Naive B cell (primary cell): ENCODE measurements at regions not wholly inside any gene's neighbourhood (a gene's known extent, or its start where the extent isn't known, plus 50 kb on each side); places are given as distances from the start of the nearest gene placed in this dataset.

Source experiments
- ATAC-seq, 2 donors: fragments of 150-1000 bp; cut with Tn5 transposase; 2 replicates each; pipeline ENCODE4 v1.10.0; 2021; ENCODE audit warnings: low read depth in 2 of 2, mild to moderate bottlenecking in 2 of 2, moderate library complexity in 2 of 2
- DNase-seq: peaks from one replicate; pipeline ENCODE4 v3.0.0; 2022
- H3K27ac Mint-ChIP-seq, 6 donors: one replicate each; pipeline ENCODE4 v1.8.0; 2020 to 2022; ENCODE audit warnings: mild to moderate bottlenecking in 6 of 6, mixed read lengths in 6 of 6, moderate library complexity in 5 of 6, inconsistent platforms in 2 of 6
- H3K27me3 Mint-ChIP-seq, 3 donors: one replicate each; pipeline ENCODE4 v1.8.0; 2021 to 2022; ENCODE audit warnings: mixed read lengths in 3 of 3, mild to moderate bottlenecking in 1 of 3
- H3K36me3 Mint-ChIP-seq, 2 donors: one replicate each; pipeline ENCODE4 v1.8.0; 2020 to 2022; ENCODE audit warnings: mixed read lengths in 2 of 2, inconsistent platforms in 1 of 2, mild to moderate bottlenecking in 1 of 2
- H3K4me1 Mint-ChIP-seq, 3 donors: one replicate each; pipeline ENCODE4 v1.8.0; 2020 to 2022; ENCODE audit warnings: mixed read lengths in 3 of 3, inconsistent platforms in 1 of 3, mild to moderate bottlenecking in 1 of 3, moderate library complexity in 1 of 3
- H3K4me3 Mint-ChIP-seq, 8 donors: one replicate each; pipeline ENCODE4 v1.8.0; 2020 to 2022; ENCODE audit warnings: mild to moderate bottlenecking in 8 of 8, mixed read lengths in 8 of 8, moderate library complexity in 8 of 8, inconsistent platforms in 2 of 8
- H3K9me3 Mint-ChIP-seq, 7 donors: one replicate each; pipeline ENCODE4 v1.8.0; 2020 to 2022; ENCODE audit warnings: mixed read lengths in 7 of 7, mild to moderate bottlenecking in 5 of 7, inconsistent platforms in 2 of 7, moderate library complexity in 1 of 7

GRCh38 chr16:73817526-73818324, 478.9 kb upstream of the PSMD7 start:
- ATAC-seq, result no peak
- H3K36me3 Mint-ChIP-seq, result no peaks in the 10 kb centered on the region
- H3K4me3 Mint-ChIP-seq, result no peak overlapping the region
- peaks cover 0 to 18% (median 0%) of the 10 kb centered on the region in 3 donors for H3K27me3 Mint-ChIP-seq
- no peak overlapping the region for H3K27ac Mint-ChIP-seq
- no peaks in the 10 kb centered on the region for H3K4me1 Mint-ChIP-seq
- peaks cover 0 to 9% (median 0%) of the 10 kb centered on the region in 7 donors for H3K9me3 Mint-ChIP-seq
- DNase-seq, result no peak

GRCh38 chr16:73813527-73813926, 483.1 kb upstream of the PSMD7 start:
- Mint-ChIP-seq H3K4me3 (no peak overlapping the region), H3K27ac (no peak overlapping the region), H3K36me3 (no peaks in the 10 kb centered on the region), H3K27me3 (peaks cover 0 to 18% (median 0%) of the 10 kb centered on the region in 3 donors), H3K9me3 (peaks cover 0 to 9% (median 0%) of the 10 kb centered on the region in 7 donors), H3K4me1 (no peaks in the 10 kb centered on the region)
- ATAC-seq, result no peak
- DNase-seq, result no peak

DNA sequence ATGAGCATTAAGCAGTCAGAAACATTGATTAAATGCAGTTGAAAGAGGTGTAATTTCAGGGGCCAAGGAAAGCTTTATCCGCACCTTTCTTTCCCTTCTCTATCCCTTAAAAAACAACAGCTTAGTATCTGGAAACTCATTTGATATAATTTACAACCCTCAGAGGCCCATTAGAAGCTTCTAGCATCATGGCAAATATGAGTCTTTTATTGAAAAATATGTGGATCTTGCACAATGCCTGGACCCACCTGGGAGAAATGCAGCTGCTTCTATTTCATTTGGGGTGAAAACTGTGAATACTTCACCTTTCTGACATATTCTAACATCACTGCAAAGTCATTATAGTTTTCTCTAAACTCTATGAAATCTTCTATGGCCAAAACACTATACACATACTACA, 492.2 kb upstream of the PSMD7 start:
- no peaks in the 10 kb centered on the region for H3K9me3 Mint-ChIP-seq
- no peaks in the 10 kb centered on the region for H3K36me3 Mint-ChIP-seq
- H3K4me1 Mint-ChIP-seq, result no peaks in the 10 kb centered on the region
- no peak overlapping the region for H3K4me3 Mint-ChIP-seq
- H3K27ac Mint-ChIP-seq, result peak overlapping the region in 1 of 6 donors; percentile 2
- no peak for DNase-seq
- H3K27me3 Mint-ChIP-seq, result peaks cover 0 to 5% (median 0%) of the 10 kb centered on the region in 3 donors
- ATAC-seq, result no peak

DNA sequence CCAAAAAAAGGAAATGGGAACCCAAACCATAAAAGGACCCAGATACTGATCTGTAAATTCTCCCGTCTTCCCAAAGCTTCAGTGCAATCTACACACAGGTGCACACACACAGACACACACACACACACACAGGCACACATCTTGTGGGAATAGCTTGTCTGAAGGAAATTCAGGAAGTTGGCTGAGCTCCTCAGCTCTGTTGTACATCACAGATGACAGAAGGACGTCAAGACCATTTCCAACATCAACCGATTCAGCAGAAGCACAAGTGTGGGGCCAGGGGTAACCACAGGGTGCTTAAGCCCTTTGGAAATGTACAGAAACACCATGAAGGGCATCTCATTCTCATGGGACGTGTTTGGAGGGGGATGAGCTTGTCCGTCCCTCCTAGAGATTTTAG, 498.1 kb upstream of the PSMD7 start:
- DNase-seq (no peak), ATAC-seq (no peak)
- peaks cover 0 to 6% (median 0%) of the 10 kb centered on the region in 3 donors for H3K27me3 Mint-ChIP-seq
- H3K4me3 Mint-ChIP-seq, result no peak overlapping the region
- H3K4me1 Mint-ChIP-seq, result no peaks in the 10 kb centered on the region
- H3K27ac Mint-ChIP-seq, result no peak overlapping the region
- H3K9me3 Mint-ChIP-seq, result peaks cover 0 to 3% (median 0%) of the 10 kb centered on the region in 7 donors
- no peaks in the 10 kb centered on the region for H3K36me3 Mint-ChIP-seq

DNA sequence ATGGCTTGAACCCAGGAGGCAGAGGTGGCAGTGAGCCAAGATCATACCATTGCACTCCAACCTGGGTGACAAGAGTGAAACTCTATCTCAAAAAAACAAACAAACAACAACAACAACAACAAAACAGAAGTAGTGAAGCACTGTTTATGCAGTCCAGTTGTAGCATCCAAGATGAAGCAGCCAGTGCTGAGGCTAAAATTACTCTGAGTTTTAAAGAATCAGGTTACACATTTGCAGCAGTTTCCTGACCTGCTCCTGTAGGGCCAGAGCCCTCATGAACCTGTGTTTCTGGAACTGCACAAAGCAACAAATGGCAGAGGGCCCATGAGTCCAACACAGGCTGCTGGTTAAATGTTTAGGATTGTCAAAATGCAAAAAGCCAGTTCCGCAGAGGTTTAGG, 499.5 kb upstream of the PSMD7 start:
- H3K4me3 Mint-ChIP-seq, result no peak overlapping the region
- peaks cover 0 to 6% (median 0%) of the 10 kb centered on the region in 3 donors for H3K27me3 Mint-ChIP-seq
- ATAC-seq (no peak), DNase-seq (no peak)
- no peaks in the 10 kb centered on the region for H3K4me1 Mint-ChIP-seq
- H3K36me3 Mint-ChIP-seq, result no peaks in the 10 kb centered on the region
- H3K27ac Mint-ChIP-seq, result no peak overlapping the region
- H3K9me3 Mint-ChIP-seq, result peaks cover 0 to 3% (median 0%) of the 10 kb centered on the region in 7 donors

DNA sequence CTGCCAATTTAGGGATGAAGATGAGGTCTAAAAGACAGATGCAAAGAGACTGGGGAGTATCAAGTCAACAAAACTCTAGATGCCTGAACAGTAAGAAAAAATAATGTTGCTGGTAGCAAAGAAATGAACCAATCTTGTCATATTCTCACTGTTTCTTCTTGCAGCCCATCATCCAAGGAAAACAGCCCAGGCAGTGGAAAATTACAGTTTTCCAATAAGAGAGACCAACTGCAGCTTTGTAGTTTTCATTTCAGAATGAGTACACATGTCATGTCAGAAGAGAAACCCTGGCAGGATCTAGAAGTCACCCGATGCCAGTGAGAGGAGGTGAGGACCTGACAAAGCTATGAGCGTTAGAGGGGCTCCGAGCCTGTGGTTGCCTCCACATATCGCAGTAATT, 500.4 kb upstream of the PSMD7 start:
- H3K27me3 Mint-ChIP-seq, result peaks cover 0 to 6% (median 0%) of the 10 kb centered on the region in 3 donors
- no peak overlapping the region for H3K27ac Mint-ChIP-seq
- H3K4me3 Mint-ChIP-seq, result no peak overlapping the region
- DNase-seq (no peak), ATAC-seq (no peak)
- peaks cover 0 to 3% (median 0%) of the 10 kb centered on the region in 7 donors for H3K9me3 Mint-ChIP-seq
- H3K36me3 Mint-ChIP-seq, result no peaks in the 10 kb centered on the region
- no peaks in the 10 kb centered on the region for H3K4me1 Mint-ChIP-seq

DNA sequence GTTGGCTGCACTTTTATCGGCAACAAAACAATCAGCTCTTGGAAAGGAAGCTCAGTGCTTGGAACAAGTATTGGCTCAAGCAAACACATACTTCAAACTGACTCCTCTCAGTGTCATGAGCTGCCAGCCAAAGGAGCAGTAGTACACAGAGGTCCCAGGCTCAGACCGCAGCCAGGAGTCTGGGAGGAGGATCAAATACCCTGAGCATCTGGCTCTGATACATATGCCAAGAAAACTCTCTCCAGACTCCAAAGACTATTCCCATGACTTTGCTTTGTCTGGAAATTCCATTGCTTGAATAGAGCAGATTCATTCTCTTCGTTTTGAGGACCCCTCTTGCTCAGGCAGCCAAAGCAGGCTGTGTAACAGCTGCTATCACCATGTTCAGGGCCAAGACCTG, 501.6 kb upstream of the PSMD7 start:
- Mint-ChIP-seq H3K36me3 (no peaks in the 10 kb centered on the region), H3K4me3 (no peak overlapping the region), H3K27me3 (peaks cover 0 to 6% (median 0%) of the 10 kb centered on the region in 3 donors), H3K9me3 (peaks cover 0 to 3% (median 0%) of the 10 kb centered on the region in 7 donors), H3K27ac (no peak overlapping the region), H3K4me1 (no peaks in the 10 kb centered on the region)
- no peak for DNase-seq
- no peak for ATAC-seq

GRCh38 chr16:73793871-73794437, 502.7 kb upstream of the PSMD7 start:
- Mint-ChIP-seq H3K9me3 (peaks cover 0 to 5% (median 0%) of the 10 kb centered on the region in 7 donors), H3K4me3 (no peak overlapping the region)

GRCh38 chr16:73793260-73793659, 503.4 kb upstream of the PSMD7 start:
- no peak for DNase-seq
- H3K9me3 Mint-ChIP-seq, result peaks cover 0 to 5% (median 0%) of the 10 kb centered on the region in 7 donors
- peaks cover 0 to 6% (median 0%) of the 10 kb centered on the region in 3 donors for H3K27me3 Mint-ChIP-seq
- no peak overlapping the region for H3K4me3 Mint-ChIP-seq
- no peaks in the 10 kb centered on the region for H3K36me3 Mint-ChIP-seq
- no peaks in the 10 kb centered on the region for H3K4me1 Mint-ChIP-seq
- ATAC-seq, result no peak
- H3K27ac Mint-ChIP-seq, result no peak overlapping the region

More at GRCh38 chr16:73793871-73794437, 502.7 kb upstream of the PSMD7 start:
- Mint-ChIP-seq H3K27me3 (peaks cover 0 to 6% (median 0%) of the 10 kb centered on the region in 3 donors), H3K27ac (no peak overlapping the region), H3K36me3 (no peaks in the 10 kb centered on the region), H3K4me1 (no peaks in the 10 kb centered on the region)
- DNase-seq, result no peak
- no peak for ATAC-seq

DNA sequence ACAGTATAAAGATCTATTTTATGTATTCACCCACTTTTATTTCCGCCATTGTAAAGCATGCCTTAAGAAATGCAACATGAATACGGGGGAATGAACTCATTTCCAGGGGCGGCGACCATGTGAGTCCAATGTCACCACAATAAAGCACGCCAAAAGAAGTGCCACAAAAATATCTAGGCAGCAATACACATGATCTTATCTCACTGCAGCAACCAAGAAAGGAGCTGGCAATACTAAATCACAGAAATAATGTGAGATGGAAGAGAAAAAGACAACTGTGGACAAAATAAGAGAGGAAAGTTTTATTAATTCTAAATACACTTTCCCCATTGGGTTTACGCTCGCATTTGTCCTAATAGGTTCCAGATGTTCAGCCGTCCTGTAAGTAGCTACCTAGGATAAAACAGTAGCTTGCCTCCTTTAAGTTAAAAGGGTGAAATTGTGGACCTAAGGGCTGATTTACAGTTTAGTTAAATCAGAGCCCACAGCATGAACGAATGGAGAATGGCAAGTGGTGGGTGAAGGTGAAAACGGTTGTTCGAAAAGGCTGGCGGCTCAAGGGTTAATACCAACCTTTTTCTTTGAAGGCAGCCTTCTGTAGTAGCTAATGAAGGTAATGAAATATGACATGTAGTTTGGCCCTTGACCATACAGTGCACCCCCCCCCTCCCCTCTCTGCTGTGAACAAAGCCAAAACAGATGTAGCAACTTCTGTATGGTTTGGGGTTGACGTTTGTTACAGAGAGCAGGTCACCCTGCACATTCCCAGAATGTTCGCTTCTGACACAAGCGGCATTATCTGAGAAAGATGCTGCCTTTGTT, 504.2 kb upstream of the PSMD7 start:
- no peaks in the 10 kb centered on the region for H3K4me1 Mint-ChIP-seq
- H3K9me3 Mint-ChIP-seq, result peaks cover 0 to 5% (median 0%) of the 10 kb centered on the region in 7 donors
- DNase-seq (no peak), ATAC-seq (no peak)
- H3K4me3 Mint-ChIP-seq, result no peak overlapping the region
- H3K27ac Mint-ChIP-seq, result no peak overlapping the region
- peaks cover 0 to 6% (median 0%) of the 10 kb centered on the region in 3 donors for H3K27me3 Mint-ChIP-seq
- no peaks in the 10 kb centered on the region for H3K36me3 Mint-ChIP-seq

DNA sequence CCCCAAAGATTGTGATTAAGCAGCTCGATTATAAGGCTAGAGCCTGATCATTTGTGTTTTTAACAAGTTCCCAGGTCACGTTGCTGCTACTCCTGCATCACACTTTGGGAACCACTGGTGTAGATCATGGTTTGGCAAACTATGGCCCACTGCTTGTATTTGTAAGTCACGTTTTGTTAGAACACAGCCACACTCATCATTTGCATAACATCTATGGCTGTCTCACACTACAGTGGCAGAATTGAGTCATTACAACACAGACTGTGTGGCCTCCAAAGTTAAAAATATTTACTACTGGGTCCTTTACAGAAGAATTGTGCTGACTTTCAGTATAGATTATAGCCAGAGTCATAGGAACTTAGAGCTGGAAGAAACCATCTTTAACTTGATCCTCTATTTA, 515.3 kb upstream of the PSMD7 start:
- Mint-ChIP-seq H3K4me1 (no peaks in the 10 kb centered on the region), H3K27me3 (no peaks in the 10 kb centered on the region), H3K27ac (no peak overlapping the region), H3K4me3 (no peak overlapping the region), H3K36me3 (peaks cover 0 to 8% of the 10 kb centered on the region in 2 donors), H3K9me3 (peaks cover 8 to 36% (median 17%) of the 10 kb centered on the region in 7 donors)
- ATAC-seq (no peak), DNase-seq (no peak)

- H3K9me3 Mint-ChIP-seq, result peaks cover 0 to 14% (median 4%) of the 10 kb centered on the region in 7 donors
- DNase-seq (no peak), ATAC-seq (no peak)
- H3K36me3 Mint-ChIP-seq, result no peaks in the 10 kb centered on the region
- peak overlapping the region in 1 of 6 donors; percentile 47 for H3K27ac Mint-ChIP-seq
- no peaks in the 10 kb centered on the region for H3K4me1 Mint-ChIP-seq
- H3K4me3 Mint-ChIP-seq, result no peak overlapping the region
- no peaks in the 10 kb centered on the region for H3K27me3 Mint-ChIP-seq
Observed at GRCh38 chr16:73778887-73779286, 517.7 kb upstream of the PSMD7 start.

DNA sequence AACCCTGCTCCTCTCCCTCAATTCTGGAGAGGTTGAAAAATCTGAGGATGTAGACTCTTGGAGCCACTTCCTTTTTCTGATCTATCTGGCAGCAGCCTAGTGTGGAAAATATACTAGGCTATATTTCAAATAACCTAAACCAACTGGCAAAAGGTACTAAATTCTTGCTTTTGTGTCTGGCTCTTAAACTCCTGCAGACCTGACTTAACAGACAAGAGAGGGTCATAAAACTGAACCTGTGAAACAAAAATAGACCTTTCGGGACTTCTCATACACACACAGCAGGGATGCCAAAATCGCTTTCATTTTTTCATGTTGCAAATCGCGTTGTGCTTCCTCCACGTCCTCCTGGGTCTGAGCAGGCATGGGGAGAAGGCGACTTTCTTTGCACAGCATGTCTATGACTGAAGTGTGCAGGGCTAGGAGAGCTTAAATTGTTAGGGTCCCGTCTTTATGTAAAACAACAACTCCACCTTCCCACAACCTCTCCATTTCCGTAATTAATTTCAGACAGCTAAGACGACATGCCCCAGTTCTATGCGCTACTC, 520.7 kb upstream of the PSMD7 start:
- no peaks in the 10 kb centered on the region for H3K36me3 Mint-ChIP-seq
- DNase-seq (no peak), ATAC-seq (no peak)
- H3K27ac Mint-ChIP-seq, result no peak overlapping the region
- peaks cover 0 to 12% (median 0%) of the 10 kb centered on the region in 7 donors for H3K9me3 Mint-ChIP-seq
- H3K27me3 Mint-ChIP-seq, result peaks cover 0 to 6% (median 6%) of the 10 kb centered on the region in 3 donors
- no peaks in the 10 kb centered on the region for H3K4me1 Mint-ChIP-seq
- no peak overlapping the region for H3K4me3 Mint-ChIP-seq
